Stromal cell of bone marrow (primary cell): ENCODE measurements at regions not wholly inside any gene's neighbourhood (a gene's known extent, or its start where the extent isn't known, plus 50 kb on each side); places are given as distances from the start of the nearest gene placed in this dataset.
A peak's percentile ranks its signal among the peaks of the same experiment; 100 is the strongest.

Experiments used
- DNase-seq: peaks from one replicate; pipeline ENCODE4 v3.0.0-alpha.2; 2012; ENCODE audit warnings: low read depth

DNA sequence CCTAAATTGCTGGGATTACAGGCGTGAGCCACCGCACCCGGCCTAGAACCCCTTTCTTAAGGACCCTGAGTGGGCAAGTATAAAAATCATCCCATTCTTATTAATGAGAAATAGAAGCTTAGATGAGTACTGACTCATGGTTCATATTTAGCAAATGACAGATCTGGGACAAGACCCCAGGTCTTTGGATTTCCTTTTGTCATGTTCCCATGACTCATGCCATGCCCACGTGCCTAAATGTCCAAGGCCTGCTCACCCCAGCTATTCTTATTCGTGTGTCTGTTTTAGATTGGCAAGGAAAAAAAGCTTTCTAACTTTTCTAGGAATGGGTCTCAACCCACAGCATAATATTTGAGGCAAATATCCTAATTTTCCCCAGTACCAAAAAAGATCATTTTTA lies 57.7 kb upstream of the RPS23 start:
- DNase-seq, result peak; percentile 48

DNA sequence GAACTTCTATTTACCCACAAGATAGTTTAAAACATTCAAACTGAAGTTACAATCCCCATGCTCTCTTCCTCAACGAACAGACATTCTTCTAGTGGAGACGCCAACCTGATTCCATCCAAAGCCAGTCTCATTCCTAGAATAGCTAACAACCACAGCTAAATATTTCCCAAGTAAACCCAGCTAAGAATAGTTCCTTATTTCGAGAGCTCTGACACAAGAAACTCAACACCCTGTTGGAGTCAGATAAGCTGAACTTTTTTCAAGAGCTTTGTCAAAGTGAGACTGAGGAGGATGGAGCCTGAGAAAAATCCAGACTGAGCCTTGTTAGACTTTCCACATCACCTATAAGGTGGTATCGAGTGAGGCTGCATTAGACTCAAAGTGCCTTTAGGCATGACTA lies 56.7 kb upstream of the RPS23 start:
- peak; percentile 84 for DNase-seq

DNA sequence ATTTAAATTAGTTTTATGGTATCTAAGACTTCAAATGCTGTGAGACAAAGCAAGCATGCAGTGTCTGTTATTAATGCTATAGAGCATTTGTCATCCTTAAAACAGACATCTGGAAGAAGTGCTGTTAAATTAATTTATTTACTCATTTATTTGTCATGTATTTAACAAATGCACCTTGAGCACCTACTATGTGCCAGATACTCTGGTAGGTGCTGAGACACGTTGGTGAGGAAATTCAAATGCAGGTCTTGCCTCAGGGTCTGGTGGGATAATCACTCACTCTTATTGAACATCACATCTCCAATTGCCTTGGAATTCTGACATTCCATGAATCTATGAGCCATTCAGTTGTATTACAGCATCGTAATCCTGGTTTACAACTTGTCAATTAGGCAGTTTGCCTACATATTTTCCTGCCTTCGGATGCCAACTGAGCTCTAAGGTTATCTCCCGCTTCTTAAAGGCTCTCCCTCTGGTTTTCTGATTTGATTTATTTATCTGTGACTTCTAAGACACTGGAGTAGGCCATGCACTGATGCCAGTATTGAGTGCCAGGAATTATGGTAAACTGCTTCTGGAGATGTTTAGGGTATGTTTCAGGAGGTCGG lies 56.0 kb upstream of the RPS23 start:
- no peak for DNase-seq

DNA sequence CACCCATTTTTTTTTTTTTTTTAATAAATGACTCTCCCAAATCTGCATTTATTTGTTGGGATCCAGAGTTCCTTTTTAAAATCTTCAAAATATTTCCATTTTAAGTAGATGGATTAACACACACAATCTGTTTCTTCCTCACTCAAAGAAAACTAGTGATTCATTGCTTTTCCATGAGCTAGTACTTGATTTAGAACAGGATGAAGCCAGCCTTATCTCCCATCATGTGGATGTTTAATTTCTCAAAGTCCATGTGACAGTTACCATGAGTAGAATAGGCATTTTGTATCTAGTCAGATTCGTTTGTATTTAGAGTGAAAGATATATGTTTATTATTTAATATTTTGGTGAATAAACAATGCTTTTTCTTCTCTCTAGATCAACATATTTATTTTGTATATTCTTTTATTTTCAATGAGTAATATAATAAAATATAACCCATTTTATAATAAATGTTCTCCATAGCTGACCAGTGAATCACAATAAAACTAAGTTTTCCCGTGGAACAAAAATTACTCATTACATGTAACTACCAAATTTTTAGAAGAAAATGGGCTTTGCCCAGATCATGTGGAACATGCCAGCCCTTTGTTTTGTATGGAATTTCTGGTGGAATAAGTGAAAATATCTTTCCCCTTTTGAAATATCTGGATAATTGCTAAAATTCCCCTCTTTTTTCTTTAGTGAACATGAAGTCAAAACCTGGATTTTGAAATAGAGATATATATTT lies 54.9 kb upstream of the RPS23 start:
- peak; percentile 53 for DNase-seq

DNA sequence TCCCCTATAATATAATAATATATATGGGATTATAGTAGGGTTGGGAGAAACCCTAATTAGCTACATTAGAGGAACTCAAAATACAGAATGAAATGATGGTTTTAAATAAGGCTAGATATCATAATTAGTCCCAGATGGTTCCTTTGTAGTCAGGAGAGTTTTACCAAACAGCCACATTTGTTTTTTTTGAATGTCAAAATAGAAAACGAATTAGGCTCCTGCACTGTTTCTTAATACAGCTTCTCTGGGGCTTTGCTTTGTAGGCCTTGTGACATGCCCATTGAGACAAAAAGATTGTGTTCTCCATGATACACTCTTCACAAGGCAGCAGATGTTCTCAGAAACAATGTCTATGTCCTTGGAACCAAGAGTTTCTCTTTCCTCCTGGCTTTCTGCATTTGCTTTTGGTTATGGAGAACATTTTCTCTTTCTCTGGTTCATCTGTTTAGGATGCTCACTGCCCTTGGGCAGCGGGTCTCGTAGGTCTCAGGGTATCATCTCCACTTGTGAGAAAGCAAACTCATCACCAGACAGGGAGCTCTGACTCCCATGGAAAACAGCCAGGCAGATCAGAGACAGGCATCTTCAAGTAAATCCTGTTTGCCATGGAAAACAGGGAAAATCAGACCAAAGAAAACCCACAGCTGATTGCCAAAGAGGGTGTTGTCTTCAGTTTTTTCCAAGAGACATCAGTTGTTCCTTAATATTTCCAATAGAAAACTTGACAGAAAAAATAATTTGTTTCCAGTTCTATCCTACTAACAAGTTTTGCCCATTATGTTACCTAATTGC lies 54.1 kb upstream of the RPS23 start:
- DNase-seq, result no peak

DNA sequence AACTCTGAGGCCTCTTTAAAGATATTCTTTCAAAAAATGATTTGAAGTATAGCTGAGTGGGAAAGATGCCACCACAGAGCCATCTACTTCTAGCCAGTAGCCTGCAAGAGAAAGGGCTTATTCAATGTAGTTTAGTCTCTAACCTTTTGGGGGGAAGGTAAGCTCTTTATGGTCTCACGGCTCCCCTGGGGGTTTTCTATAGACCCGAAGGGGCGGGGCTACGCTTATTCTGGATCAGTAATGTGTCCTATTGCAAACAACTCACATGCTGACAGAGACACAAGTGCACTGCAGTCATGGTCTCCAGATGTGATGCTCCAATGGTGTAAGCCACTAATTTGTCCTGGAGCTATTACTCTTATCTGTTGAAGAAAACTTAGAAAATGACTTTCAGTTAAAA lies 53.4 kb upstream of the RPS23 start:
- no peak for DNase-seq

DNA sequence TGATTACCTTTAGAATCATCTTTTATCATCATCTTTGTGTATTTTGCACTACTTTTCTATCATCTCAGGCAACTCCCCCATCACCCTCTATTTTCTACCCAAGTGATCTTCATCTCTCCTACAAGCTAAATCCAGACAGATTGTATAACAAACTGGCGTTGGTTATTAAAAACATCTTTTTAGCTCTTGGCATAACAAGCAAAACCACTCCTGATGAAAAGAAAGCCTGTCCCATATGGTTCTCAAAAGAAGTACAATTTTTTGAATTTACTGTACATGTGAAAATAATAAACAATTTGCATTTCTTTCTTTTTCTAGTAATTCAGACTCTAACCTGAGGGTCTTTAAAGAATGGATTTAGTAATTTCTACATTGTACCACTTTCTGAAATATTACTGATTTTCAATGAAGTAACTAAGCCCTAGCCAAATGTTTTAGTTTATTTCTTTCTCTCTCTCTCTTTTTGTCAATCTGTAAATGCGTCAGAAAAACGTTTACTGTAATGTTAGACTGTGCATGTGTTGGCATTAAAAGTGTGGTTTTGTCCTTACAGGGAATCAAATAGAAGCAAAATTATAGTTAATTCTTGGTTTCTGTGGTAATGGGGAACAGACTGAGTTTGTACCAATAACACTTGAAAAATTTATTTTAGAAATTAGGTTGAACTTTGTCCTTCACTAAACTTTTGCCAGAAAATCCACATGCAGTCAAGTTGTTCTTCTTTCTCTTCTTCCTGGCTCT lies 52.5 kb upstream of the RPS23 start:
- no peak for DNase-seq

DNA sequence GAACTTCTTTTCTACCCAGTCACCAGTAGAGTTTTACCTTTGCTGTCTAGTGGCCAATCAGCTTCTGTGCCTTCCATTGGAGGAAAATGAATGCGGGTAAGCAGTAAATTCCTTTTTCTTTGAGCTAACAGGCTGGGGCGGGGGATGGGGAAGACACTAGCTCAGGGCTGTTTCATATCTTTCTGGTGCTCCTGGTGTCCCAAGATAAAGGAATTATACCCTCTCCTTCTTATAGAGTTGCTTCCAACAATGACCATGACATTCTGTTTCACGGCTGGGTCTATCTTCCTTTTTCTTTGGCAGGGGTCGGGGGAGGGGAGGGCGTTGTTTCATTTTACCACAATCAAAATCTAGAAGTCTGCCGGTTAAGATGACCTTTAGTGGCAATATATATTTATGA lies 51.2 kb upstream of the RPS23 start:
- no peak for DNase-seq
